RWPE2 (cell line): ENCODE measurements at regions not wholly inside any gene's neighbourhood (a gene's known extent, or its start where the extent isn't known, plus 50 kb on each side); places are given as distances from the start of the nearest gene placed in this dataset.
"Not testable (repeated sequence)": the region's sequence is repeated elsewhere in the genome, so short reads cannot be mapped to it uniquely, and the experiment has no call there.

Source experiments
- ATAC-seq: fragments of 200-7000 bp; cut with Tn5 transposase; 3 replicates; pipeline ENCODE4 v1.9.1; 2021; ENCODE audit warnings: low read depth
- DNase-seq: peaks from one replicate; pipeline ENCODE4 v3.0.0-alpha.2; 2020; ENCODE audit warnings: low spot score
- H3K27ac ChIP-seq: fragments of 450-650 bp; 2 replicates; pipeline ENCODE4 v1.5.1; 2017; ENCODE audit warnings: mild to moderate bottlenecking; ENCODE audit not compliant: poor library complexity, severe bottlenecking
- H3K27me3 ChIP-seq: fragments of 250-450 bp; sonication (Bioruptor Pico); 2 replicates; pipeline ENCODE4 v1.5.1; 2021; ENCODE audit warnings: mild to moderate bottlenecking, moderate library complexity; ENCODE audit not compliant: insufficient read depth, poor library complexity, severe bottlenecking
- H3K36me3 ChIP-seq: fragments of 250-450 bp; sonication (Bioruptor Pico); 2 replicates; pipeline ENCODE4 v1.5.1; 2020; ENCODE audit warnings: low read depth, mild to moderate bottlenecking, moderate library complexity
- H3K4me1 ChIP-seq: fragments of 250-450 bp; sonication (Bioruptor Pico); 2 replicates; pipeline ENCODE4 v1.5.1; 2021; ENCODE audit warnings: mild to moderate bottlenecking, moderate library complexity; ENCODE audit not compliant: insufficient read depth, poor library complexity, severe bottlenecking
- H3K4me3 ChIP-seq: fragments of 250-450 bp; sonication (Bioruptor Pico); 2 replicates; pipeline ENCODE4 v1.5.1; 2021; ENCODE audit warnings: mild to moderate bottlenecking, moderate library complexity; ENCODE audit not compliant: severe bottlenecking
- H3K9me3 ChIP-seq: fragments of 250-450 bp; sonication (Bioruptor Pico); 2 replicates; pipeline ENCODE4 v1.5.1; 2021; ENCODE audit warnings: mild to moderate bottlenecking, moderate library complexity; ENCODE audit not compliant: severe bottlenecking
- CTCF ChIP-seq: fragments of 450-650 bp; IDR thresholded peaks from one replicate; pipeline ENCODE4 v1.5.1; 2017; ENCODE audit warnings: mild to moderate bottlenecking, moderate library complexity; ENCODE audit not compliant: poor library complexity, severe bottlenecking

- H3K27ac ChIP-seq, result no peak overlapping the region
- TF ChIP-seq CTCF, result no peak
- DNase-seq, result no peak
- H3K9me3 ChIP-seq, result no peaks in the 10 kb centered on the region
- ATAC-seq, result no peak
- no peak overlapping the region for H3K4me3 ChIP-seq
- no peaks in the 10 kb centered on the region for H3K36me3 ChIP-seq
- H3K27me3 ChIP-seq, result no peaks in the 10 kb centered on the region
- H3K4me1 ChIP-seq, result peaks cover 21% of the 10 kb centered on the region
Measured at GRCh38 chr2:190584980-190585661, 50.6 kb upstream of the NEMP2 start.

GRCh38 chr2:190587106-190587505, 52.6 kb upstream of the NEMP2 start:
- no peak for ATAC-seq
- H3K9me3 ChIP-seq, result no peaks in the 10 kb centered on the region
- no peaks in the 10 kb centered on the region for H3K27me3 ChIP-seq
- peaks cover 14% of the 10 kb centered on the region for H3K4me1 ChIP-seq
- H3K36me3 ChIP-seq, result no peaks in the 10 kb centered on the region
- no peak overlapping the region for H3K4me3 ChIP-seq
- DNase-seq, result no peak
- no peak for TF ChIP-seq CTCF
- no peak overlapping the region for H3K27ac ChIP-seq

- no peaks in the 10 kb centered on the region for H3K9me3 ChIP-seq
- no peaks in the 10 kb centered on the region for H3K27me3 ChIP-seq
- ATAC-seq (no peak), DNase-seq (no peak)
- H3K4me1 ChIP-seq, result no peaks in the 10 kb centered on the region
- no peak for TF ChIP-seq CTCF
- no peak overlapping the region for H3K4me3 ChIP-seq
- H3K27ac ChIP-seq, result no peak overlapping the region
- H3K36me3 ChIP-seq, result no peaks in the 10 kb centered on the region
Measured at GRCh38 chr2:190589008-190589407, 54.5 kb upstream of the NEMP2 start.

GRCh38 chr2:190591437-190591836, 56.9 kb upstream of the NEMP2 start:
- Histone ChIP-seq H3K27me3 (no peaks in the 10 kb centered on the region), H3K9me3 (no peaks in the 10 kb centered on the region), H3K36me3 (no peaks in the 10 kb centered on the region), H3K4me3 (no peak overlapping the region), H3K27ac (no peak overlapping the region), H3K4me1 (no peaks in the 10 kb centered on the region)
- ATAC-seq (no peak), DNase-seq (no peak)
- no peak for TF ChIP-seq CTCF

- DNase-seq (no peak), ATAC-seq (no peak)
- Histone ChIP-seq H3K27ac (no peak overlapping the region), H3K36me3 (no peaks in the 10 kb centered on the region), H3K9me3 (no peaks in the 10 kb centered on the region), H3K4me1 (peaks cover 11% of the 10 kb centered on the region), H3K27me3 (no peaks in the 10 kb centered on the region), H3K4me3 (no peak overlapping the region)
- TF ChIP-seq CTCF, result no peak
Measured at GRCh38 chr2:190592831-190593230, 56.1 kb upstream of the NAB1 start.

GRCh38 chr2:190595879-190596278, 53.0 kb upstream of the NAB1 start:
- H3K27ac ChIP-seq, ATAC-seq, H3K4me3 ChIP-seq, H3K9me3 ChIP-seq, DNase-seq, H3K27me3 ChIP-seq, H3K36me3 ChIP-seq: not testable (repeated sequence)
- H3K4me1 ChIP-seq, result peaks cover 22% of the 10 kb centered on the region
